GM12873 (cell line): ENCODE measurements at regions not wholly inside any gene's neighbourhood (a gene's known extent, or its start where the extent isn't known, plus 50 kb on each side); places are given as distances from the start of the nearest gene placed in this dataset.

Source experiments
- CTCF ChIP-seq: IDR thresholded peaks from 2 replicates; pipeline ENCODE4 v1.5.1; 2012; ENCODE audit warnings: low read depth, mild to moderate bottlenecking, moderate library complexity, low read length, control low read depth; ENCODE audit not compliant: insufficient read depth; ENCODE audit errors: missing control alignments

GRCh38 chr4:162450531-162451035, 286.8 kb upstream of the FSTL5 start:
- no peak for TF ChIP-seq CTCF

- TF ChIP-seq CTCF, result no peak
Observed at GRCh38 chr4:162443510-162443909, 279.7 kb upstream of the FSTL5 start.

- no peak for TF ChIP-seq CTCF
Observed at GRCh38 chr4:162442128-162442527, 278.3 kb upstream of the FSTL5 start.

- no peak for TF ChIP-seq CTCF
Observed at GRCh38 chr4:162422312-162422711, 258.5 kb upstream of the FSTL5 start.

GRCh38 chr4:162410854-162411253, 247.1 kb upstream of the FSTL5 start:
- no peak for TF ChIP-seq CTCF

GRCh38 chr4:162409048-162409447, 245.2 kb upstream of the FSTL5 start:
- no peak for TF ChIP-seq CTCF

- TF ChIP-seq CTCF, result no peak
Observed at GRCh38 chr4:162408309-162408708, 244.5 kb upstream of the FSTL5 start.
